GM18505 (cell line): ENCODE measurements at regions not wholly inside any gene's neighbourhood (a gene's known extent, or its start where the extent isn't known, plus 50 kb on each side); places are given as distances from the start of the nearest gene placed in this dataset.
"Not testable (repeated sequence)": the region's sequence is repeated elsewhere in the genome, so short reads cannot be mapped to it uniquely, and the experiment has no call there.

Experiments used
- ATAC-seq: cut with Tn5 transposase; IDR thresholded peaks from one replicate; pipeline ENCODE4 v1.9.1; 2021; ENCODE audit not compliant: unreplicated experiment
- POLR2A ChIP-seq: IDR thresholded peaks from 4 replicates; pipeline ENCODE4 v1.6.1; 2011; ENCODE audit warnings: borderline replicate concordance; ENCODE audit not compliant: insufficient read depth, insufficient read length; ENCODE audit errors: extremely low read depth

DNA sequence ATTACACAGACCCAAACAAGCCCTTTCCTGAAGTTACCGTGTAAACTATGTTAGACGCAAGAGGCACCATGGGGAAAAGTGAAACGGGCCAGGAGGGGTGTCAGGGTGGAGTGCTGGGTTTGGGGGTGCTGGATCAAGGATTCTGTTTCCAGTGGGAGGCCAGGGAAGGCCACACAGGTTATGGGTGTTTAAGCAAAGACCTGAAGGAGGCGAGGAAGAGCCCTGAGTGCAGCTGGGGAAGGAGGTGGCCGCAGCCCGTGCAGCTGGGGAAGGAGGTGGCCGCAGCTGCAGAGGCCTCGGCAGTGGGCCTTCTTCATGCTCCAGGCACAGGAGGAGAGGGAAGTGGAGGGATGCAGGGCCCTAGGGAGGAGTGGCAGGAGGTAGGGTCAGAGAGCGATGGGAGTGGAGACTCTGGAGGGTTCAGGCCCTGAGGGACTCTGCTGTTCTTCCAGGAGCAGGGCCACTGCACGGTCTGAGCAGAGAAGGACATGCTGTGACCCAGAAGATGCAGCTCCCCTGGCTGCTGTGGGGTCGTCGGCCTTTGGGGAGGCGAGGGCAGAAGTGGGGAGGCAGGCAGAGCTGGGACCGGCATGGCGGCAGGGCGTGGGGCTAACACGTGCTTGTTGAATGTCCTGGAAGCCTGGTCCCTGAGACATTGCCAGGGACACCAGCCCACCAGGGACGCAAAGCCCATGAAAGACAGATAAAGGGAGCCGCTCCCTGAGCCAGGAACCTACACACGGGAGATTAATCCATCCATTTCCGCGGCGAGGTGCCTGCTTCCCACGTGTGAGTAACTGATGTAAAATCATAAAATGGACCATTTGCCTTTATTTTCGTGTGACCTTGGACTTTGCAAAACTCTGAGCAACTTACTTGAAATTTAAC is 1049.1 kb downstream of the BRD1 start:
- no peak for TF ChIP-seq POLR2A
- ATAC-seq, result no peak

DNA sequence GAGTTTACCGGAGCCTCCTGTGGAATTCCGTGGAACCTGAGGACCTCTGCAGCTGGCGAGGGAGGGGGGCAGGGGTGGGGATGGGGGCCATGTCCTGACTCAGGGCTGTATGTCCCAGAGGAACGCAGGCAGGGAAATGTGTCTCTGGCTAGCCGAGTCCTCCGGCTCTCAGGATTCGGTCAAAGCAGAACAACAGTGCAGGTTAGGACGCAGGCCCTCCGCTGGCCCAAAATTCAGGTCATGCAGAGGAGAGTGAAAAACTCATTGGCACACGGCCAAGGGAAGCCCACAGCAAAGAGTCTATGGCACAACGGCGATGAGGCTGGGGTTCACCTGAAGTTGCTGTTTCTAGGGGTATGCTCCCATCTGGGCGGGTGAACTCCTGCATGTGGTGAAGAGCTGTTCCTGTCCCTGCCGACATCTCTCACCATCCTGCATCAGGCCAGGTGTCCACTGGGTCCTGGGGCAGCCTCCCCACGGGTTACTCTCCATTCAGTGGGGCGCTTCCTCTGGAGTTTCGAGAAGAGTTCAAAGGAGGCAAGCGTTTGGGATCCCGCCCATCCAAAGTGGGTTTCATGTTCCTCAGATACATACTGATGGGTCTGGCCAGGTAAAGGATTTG is 1055.3 kb downstream of the BRD1 start:
- TF ChIP-seq POLR2A, result no peak
- no peak for ATAC-seq

DNA sequence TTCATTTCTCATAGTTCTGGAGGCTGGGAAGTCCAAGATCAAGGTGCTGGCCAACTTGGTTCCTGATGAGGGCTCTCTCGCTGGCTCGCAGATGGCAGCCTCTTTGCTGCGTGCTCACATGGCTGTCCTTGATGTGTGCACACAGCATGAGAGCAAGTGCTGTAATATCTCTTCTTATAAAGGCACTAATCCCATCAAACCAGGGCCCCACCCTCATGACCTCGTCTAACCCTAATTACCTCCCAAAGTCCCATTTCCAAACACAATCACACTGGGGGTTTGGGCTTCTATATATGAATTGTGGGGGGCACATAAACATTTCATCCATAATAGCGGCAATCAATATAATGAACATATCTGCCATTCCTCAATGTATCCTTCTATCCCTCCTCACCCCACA is 1062.1 kb downstream of the BRD1 start:
- no peak for ATAC-seq
- TF ChIP-seq POLR2A, result no peak

DNA sequence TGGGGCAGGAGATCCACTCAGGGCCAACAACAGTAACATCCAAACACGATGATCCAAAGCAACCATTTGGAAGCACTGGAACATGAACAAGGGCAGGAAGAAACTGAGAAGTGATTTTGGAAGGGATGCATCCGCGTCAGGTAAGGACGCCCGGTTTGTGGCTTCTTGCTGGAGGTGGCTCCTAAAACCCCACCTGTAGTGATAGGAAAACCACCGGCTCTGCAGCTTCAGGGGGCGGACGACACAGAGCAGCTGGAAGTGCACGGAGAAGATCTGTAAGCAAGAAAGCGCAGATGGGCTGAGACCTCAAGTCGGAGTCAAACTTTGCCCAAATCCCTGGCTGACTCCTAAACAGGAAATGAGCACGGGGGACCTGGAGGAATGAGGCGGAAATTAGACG is 1066.1 kb downstream of the BRD1 start:
- ATAC-seq, result no peak
- TF ChIP-seq POLR2A, result no peak

DNA sequence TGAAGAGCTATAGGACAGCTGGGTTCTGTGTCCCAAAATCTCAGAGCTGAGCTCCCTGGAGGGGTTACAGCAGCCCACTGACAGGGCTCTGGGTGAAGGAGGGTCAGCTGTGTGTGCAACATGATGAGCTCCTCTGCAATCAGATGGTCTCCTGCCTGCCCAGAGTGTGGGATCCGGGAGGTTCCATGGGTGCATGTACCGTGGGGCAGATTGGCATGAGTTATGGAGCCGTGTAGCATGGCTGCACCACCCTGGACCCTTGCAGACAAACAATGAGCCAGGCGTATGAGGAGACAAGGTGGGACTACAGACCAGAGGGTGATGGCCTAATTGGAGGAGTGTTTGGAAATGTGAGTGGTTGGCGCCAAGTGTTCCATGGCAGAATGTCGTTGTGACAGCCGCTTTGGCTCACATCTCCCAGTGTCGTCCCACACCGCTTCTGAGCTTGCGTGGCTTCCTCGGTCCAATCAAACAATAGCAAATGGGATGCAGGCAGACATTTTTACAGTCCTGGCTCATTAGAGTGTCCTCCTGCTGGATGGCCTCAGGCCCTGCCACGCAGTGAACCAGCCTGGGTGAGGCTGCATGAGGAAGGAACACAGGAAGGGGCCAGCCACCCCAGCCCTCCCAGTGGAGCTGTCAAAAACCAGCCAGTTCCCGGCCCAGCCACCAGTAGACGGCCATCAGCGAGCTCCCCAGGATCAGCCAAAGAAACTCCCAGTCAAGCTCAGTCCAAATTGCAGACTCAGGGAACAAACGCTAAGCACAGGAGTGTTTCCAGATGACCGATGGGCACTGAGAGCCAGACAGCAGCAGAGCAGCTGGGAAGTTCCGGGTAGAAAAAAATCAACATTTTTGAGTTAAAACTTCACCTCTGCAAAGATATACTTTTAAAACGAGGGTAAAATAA is 1066.9 kb downstream of the BRD1 start:
- TF ChIP-seq POLR2A, result no peak
- ATAC-seq, result no peak

DNA sequence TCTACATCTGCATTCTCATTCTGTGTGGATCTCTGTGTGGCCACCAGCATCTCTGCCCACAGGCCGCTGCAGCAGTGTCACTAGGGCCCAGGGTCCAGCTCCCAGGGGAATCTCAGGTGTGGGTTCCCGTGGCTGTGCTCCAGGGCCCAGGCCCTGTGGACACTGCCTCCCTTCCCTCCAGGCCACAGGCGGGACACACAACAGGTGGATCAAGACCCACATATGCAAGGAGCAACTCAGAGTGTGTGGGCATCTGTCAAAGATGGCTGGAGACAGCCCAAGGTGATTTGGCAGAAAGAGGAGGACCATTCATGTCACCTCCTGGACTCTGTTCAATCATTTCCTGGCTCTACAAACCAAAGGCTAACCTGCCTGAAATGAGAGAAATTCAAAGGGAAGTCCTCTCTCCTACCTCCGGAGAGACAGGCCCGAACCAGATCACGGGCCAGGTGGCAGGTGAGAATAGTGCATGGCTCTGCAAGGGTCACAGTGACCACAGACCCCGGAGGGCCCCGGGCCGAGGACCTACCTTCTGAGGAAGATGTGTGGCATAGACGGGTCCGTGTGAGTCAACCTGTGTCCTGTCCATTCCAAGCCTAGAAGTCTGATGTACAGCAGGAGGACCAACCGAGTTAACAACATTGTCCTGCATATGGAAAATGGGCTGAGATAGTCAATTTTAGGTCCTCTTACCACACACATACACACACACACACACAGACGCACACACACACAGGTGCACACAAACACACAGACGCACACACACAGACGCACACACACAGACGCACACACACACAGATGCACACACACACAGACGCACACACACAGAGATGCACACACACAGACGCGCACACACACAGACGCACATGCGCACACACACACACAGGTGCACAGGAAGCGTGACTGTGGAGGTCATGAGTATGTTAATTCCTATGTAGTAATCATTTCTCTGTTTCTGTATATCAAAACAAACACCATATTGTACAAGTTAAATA is 1068.5 kb downstream of the BRD1 start:
- TF ChIP-seq POLR2A, result no peak
- ATAC-seq, result no peak

DNA sequence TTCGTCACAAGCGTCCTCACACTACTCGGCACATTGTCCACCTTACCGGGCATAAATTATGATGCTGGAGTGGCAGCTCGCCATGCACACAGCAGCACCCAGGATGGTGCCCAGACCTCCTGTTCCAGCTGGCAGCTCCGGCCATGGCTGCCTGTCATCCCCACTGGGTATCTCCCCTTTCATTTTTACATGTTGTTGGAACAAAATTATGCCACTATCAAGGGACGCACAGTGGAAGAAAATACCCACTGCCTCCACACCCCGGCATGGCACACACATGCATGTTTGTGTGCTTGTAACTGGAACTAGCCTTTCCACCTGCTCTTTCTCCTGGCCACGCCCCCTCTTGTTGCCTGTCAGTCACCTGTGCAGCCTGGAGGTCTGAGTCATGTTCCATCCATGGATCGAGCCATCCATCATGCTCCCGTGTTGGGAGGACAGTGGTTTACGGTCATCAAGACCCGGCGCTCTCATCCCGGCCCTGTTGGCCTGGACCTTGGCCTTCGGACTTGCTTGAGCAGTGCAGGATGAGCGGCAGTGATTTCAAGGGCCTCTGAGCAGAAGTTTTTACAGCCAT is 1069.6 kb downstream of the BRD1 start:
- TF ChIP-seq POLR2A, result no peak
- ATAC-seq, result no peak

DNA sequence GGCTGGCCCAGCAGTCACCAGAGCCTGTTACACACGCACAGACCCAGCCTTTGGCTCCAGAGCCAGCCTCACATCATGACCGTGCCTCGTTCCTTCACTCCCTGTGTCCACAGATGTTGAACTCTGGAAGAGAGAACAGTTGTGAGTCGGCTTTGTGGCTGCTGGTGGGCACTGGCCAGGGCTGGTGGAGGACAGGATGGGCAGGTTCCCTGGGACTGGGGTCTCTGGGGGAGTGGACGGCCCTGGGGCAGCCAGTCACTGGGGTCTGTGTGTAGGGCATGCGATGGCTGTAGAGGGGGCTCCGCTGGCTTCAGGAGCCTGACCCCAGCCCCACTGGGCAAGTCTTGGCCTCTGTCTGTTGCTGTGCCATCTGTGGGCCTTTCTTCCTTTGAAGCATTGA is 1070.1 kb downstream of the BRD1 start:
- ATAC-seq, result no peak
- TF ChIP-seq POLR2A, result no peak

DNA sequence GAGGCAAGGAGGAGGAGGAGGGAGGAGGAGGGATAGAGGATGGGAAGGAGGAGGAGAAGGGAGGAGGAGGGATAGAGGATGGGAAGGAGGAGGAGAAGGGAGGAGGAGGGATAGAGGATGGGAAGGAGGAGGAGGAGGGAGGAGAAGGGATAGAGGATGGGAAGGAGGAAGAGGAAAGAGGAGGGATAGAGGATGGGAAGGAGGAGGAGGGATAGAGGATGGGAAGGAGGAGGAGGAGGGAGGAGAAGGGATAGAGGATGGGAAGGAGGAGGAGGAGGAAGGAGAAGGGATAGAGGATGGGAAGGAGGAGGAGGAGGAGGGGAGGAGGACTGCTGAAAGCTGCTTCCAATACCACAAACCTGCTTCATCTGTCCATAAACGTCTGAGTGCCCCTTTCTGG is 1070.5 kb downstream of the BRD1 start:
- ATAC-seq, result not testable (repeated sequence)

DNA sequence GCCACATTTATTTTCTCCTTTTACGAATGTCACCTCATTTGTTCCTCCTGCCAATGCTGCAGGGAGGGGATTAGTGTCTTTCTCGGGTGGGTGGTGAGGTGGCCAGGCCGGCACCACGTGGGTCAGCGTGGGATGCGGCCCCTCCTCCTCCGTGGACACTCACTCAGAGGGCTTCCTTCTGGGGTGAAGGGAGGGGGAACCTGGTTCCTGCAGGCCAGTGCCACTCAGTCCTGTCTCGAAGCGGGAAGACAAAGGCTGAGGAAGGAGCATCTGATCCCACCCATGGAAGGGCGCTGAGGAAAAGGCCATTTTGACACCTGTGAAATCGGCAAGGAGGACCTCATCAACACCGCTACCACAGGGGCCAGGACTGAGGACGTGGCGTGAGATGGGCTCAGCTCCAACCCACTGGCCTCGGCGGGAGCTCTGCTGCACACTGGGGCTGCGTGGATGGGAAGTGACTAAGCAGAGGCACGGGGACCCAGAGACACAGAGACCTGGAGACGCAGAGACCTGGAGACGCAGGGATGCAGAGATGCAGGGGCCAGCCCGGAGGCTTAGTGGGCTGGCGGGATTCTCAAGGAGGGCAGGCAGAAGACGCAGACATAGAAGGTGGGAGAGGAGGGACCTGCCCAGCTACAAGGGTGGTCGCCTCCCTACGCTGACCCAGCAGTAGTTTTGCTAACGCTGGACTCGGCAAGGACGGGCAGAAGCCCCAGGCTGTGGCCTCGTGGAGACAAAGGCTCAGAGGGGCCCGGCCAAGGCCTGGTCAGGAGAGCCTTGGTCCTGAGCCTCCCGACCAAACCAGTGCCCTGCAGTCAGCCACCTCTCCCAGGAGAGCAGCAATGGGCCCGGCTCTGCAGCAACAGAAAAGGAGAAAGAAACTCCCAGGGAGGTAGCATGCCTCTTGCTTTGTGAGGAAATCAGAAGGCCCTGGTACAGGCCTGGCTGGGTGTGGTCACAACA is 1071.2 kb downstream of the BRD1 start:
- TF ChIP-seq POLR2A, result no peak
- ATAC-seq, result no peak
